RWPE2 (cell line): ENCODE measurements at regions not wholly inside any gene's neighbourhood (a gene's known extent, or its start where the extent isn't known, plus 50 kb on each side); places are given as distances from the start of the nearest gene placed in this dataset.

ENCODE experiments used
- ATAC-seq: fragments of 200-7000 bp; cut with Tn5 transposase; 3 replicates; pipeline ENCODE4 v1.9.1; 2021; ENCODE audit warnings: low read depth
- DNase-seq: peaks from one replicate; pipeline ENCODE4 v3.0.0-alpha.2; 2020; ENCODE audit warnings: low spot score
- H3K27ac ChIP-seq: fragments of 450-650 bp; 2 replicates; pipeline ENCODE4 v1.5.1; 2017; ENCODE audit warnings: mild to moderate bottlenecking; ENCODE audit not compliant: poor library complexity, severe bottlenecking
- H3K27me3 ChIP-seq: fragments of 250-450 bp; sonication (Bioruptor Pico); 2 replicates; pipeline ENCODE4 v1.5.1; 2021; ENCODE audit warnings: mild to moderate bottlenecking, moderate library complexity; ENCODE audit not compliant: insufficient read depth, poor library complexity, severe bottlenecking
- H3K36me3 ChIP-seq: fragments of 250-450 bp; sonication (Bioruptor Pico); 2 replicates; pipeline ENCODE4 v1.5.1; 2020; ENCODE audit warnings: low read depth, mild to moderate bottlenecking, moderate library complexity
- H3K4me1 ChIP-seq: fragments of 250-450 bp; sonication (Bioruptor Pico); 2 replicates; pipeline ENCODE4 v1.5.1; 2021; ENCODE audit warnings: mild to moderate bottlenecking, moderate library complexity; ENCODE audit not compliant: insufficient read depth, poor library complexity, severe bottlenecking
- H3K4me3 ChIP-seq: fragments of 250-450 bp; sonication (Bioruptor Pico); 2 replicates; pipeline ENCODE4 v1.5.1; 2021; ENCODE audit warnings: mild to moderate bottlenecking, moderate library complexity; ENCODE audit not compliant: severe bottlenecking
- H3K9me3 ChIP-seq: fragments of 250-450 bp; sonication (Bioruptor Pico); 2 replicates; pipeline ENCODE4 v1.5.1; 2021; ENCODE audit warnings: mild to moderate bottlenecking, moderate library complexity; ENCODE audit not compliant: severe bottlenecking
- CTCF ChIP-seq: fragments of 450-650 bp; IDR thresholded peaks from one replicate; pipeline ENCODE4 v1.5.1; 2017; ENCODE audit warnings: mild to moderate bottlenecking, moderate library complexity; ENCODE audit not compliant: poor library complexity, severe bottlenecking

GRCh38 chr20:53718142-53719021 is 124.7 kb upstream of the ZNF217 start:
- no peaks in the 10 kb centered on the region for H3K27me3 ChIP-seq
- ATAC-seq (no peak), DNase-seq (no peak)
- no peaks in the 10 kb centered on the region for H3K9me3 ChIP-seq
- peaks cover 10% of the 10 kb centered on the region for H3K4me1 ChIP-seq
- H3K36me3 ChIP-seq, result no peaks in the 10 kb centered on the region
- TF ChIP-seq CTCF, result no peak
- no peak overlapping the region for H3K4me3 ChIP-seq
- no peak overlapping the region for H3K27ac ChIP-seq

GRCh38 chr20:53716395-53716794 is 122.8 kb upstream of the ZNF217 start:
- no peak for TF ChIP-seq CTCF
- no peaks in the 10 kb centered on the region for H3K36me3 ChIP-seq
- H3K9me3 ChIP-seq, result no peaks in the 10 kb centered on the region
- peaks cover 10% of the 10 kb centered on the region for H3K4me1 ChIP-seq
- H3K27me3 ChIP-seq, result no peaks in the 10 kb centered on the region
- no peak overlapping the region for H3K4me3 ChIP-seq
- DNase-seq (no peak), ATAC-seq (no peak)
- H3K27ac ChIP-seq, result no peak overlapping the region

- no peak for ATAC-seq
- no peaks in the 10 kb centered on the region for H3K4me1 ChIP-seq
Measured at GRCh38 chr20:53714524-53714923, 120.9 kb upstream of the ZNF217 start.

GRCh38 chr20:53713328-53714056 is 119.9 kb upstream of the ZNF217 start:
- Histone ChIP-seq H3K4me1 (no peaks in the 10 kb centered on the region), H3K27ac (no peak overlapping the region), H3K27me3 (no peaks in the 10 kb centered on the region), H3K9me3 (no peaks in the 10 kb centered on the region), H3K4me3 (no peak overlapping the region), H3K36me3 (no peaks in the 10 kb centered on the region)
- ATAC-seq (peak; percentile 15; the same call in 2 of the 3 replicates), DNase-seq (peak; percentile 81)
- TF ChIP-seq CTCF, result no peak

More at GRCh38 chr20:53714524-53714923, 120.9 kb upstream of the ZNF217 start:
- no peak overlapping the region for H3K4me3 ChIP-seq
- no peak for DNase-seq
- no peaks in the 10 kb centered on the region for H3K36me3 ChIP-seq
- TF ChIP-seq CTCF, result no peak
- no peaks in the 10 kb centered on the region for H3K9me3 ChIP-seq
- no peak overlapping the region for H3K27ac ChIP-seq
- no peaks in the 10 kb centered on the region for H3K27me3 ChIP-seq
